ENCODE measurements at regions not wholly inside any gene's neighbourhood (a gene's known extent, or its start where the extent isn't known, plus 50 kb on each side); places are given as distances from the start of the nearest gene placed in this dataset.

- TF ChIP-seq CTCF (IDR thresholded peaks at IDR 0.05) (no peak), POLR2A (IDR thresholded peaks at IDR 0.05) (no peak)
Measured at GRCh38 chr11:127648583-127648982, 648.0 kb upstream of the KIRREL3 start.

Data from uterus (tissue), 2 donors.